Mucosa of descending colon (tissue), 3 donors: ENCODE measurements at regions not wholly inside any gene's neighbourhood (a gene's known extent, or its start where the extent isn't known, plus 50 kb on each side); places are given as distances from the start of the nearest gene placed in this dataset.
"Not testable (repeated sequence)": the region's sequence is repeated elsewhere in the genome, so short reads cannot be mapped to it uniquely, and the experiment has no call there.

Experiments
- ATAC-seq: fragments of 200-7000 bp; cut with Tn5 transposase; one replicate; pipeline ENCODE4 v1.9.1; 2020; ENCODE audit warnings: mild to moderate bottlenecking, moderate library complexity
- DNase-seq, 3 donors: peaks; one replicate each; pipeline ENCODE4 v3.0.0-alpha.2; 2020
- H3K36me3 ChIP-seq: fragments of 200-600 bp; one replicate; pipeline ENCODE4 v1.8.0; 2021; ENCODE audit warnings: low read depth, mild to moderate bottlenecking
- H3K4me1 ChIP-seq: fragments of 200-600 bp; one replicate; pipeline ENCODE4 v1.8.0; 2021; ENCODE audit warnings: low read depth, mild to moderate bottlenecking
- H3K4me3 ChIP-seq: fragments of 200-600 bp; one replicate; pipeline ENCODE4 v1.8.0; 2021; ENCODE audit warnings: mild to moderate bottlenecking
- H3K9me3 ChIP-seq: fragments of 200-600 bp; one replicate; pipeline ENCODE4 v1.8.0; 2021; ENCODE audit warnings: mild to moderate bottlenecking
- CTCF ChIP-seq: fragments of 200-600 bp; IDR thresholded peaks from one replicate; pipeline ENCODE4 v1.8.0; 2022; ENCODE audit warnings: antibody characterized with exemption, mild to moderate bottlenecking
- intact Hi-C, 2 donors: fragments of 100-400 bp; cut with DNase I in 1 of 2; cut with micrococcal nuclease in 1 of 2; formaldehyde crosslinking; loops; one replicate each; pipeline versions ENCODE4 v1.11.0 to v1.11.1; 2022; cut with DNase I, micrococcal nuclease
- donor health status: DM: no; HTN: no; CAD: no; lungs with moderate emphysema.
- donor health status: DM: no; HTN: no; CAD: no.
- donor health status: DM: no; HTN: yes; CAD: no.

GRCh38 chr10:77718957-77719356 is 81.3 kb upstream of the KCNMA1 start:
- Histone ChIP-seq H3K4me1 (no peaks in the 10 kb centered on the region), H3K36me3 (no peaks in the 10 kb centered on the region), H3K9me3 (no peaks in the 10 kb centered on the region), H3K4me3 (no peak overlapping the region)
- DNase-seq: no peak
- no peak for TF ChIP-seq CTCF
- intact Hi-C loops: loop anchor here in 1 of 2 donors (10.0 kb wide), 1 partner anchor 544 kb away; no protein-coding TSS in a partner anchor
- ATAC-seq: no peak

GRCh38 chr10:77718312-77718711 is 80.7 kb upstream of the KCNMA1 start:
- H3K9me3 ChIP-seq, ATAC-seq, H3K4me1 ChIP-seq, DNase-seq, H3K4me3 ChIP-seq, H3K36me3 ChIP-seq: not testable (repeated sequence)
- intact Hi-C loops: loop anchor here in 1 of 2 donors (10.0 kb wide), 1 partner anchor 544 kb away; no protein-coding TSS in a partner anchor

GRCh38 chr10:77717336-77717735 is 79.7 kb upstream of the KCNMA1 start:
- DNase-seq (no peak), ATAC-seq (peak; percentile 79)
- no peaks in the 10 kb centered on the region for H3K4me1 ChIP-seq
- no peak overlapping the region for H3K4me3 ChIP-seq
- intact Hi-C loops: loop anchor here in 1 of 2 donors (10.0 kb wide), 1 partner anchor 543 kb away; no protein-coding TSS in a partner anchor
- TF ChIP-seq CTCF: no peak
- no peaks in the 10 kb centered on the region for H3K36me3 ChIP-seq
- no peaks in the 10 kb centered on the region for H3K9me3 ChIP-seq

GRCh38 chr10:77716458-77717317 is 79.1 kb upstream of the KCNMA1 start:
- intact Hi-C loops: loop anchor here in 1 of 2 donors (10.0 kb wide), 1 partner anchor 542 kb away; no protein-coding TSS in a partner anchor
- no peak overlapping the region for H3K4me3 ChIP-seq
- ATAC-seq (no peak), DNase-seq (no peak)
- no peaks in the 10 kb centered on the region for H3K4me1 ChIP-seq
- no peaks in the 10 kb centered on the region for H3K36me3 ChIP-seq
- H3K9me3 ChIP-seq: no peaks in the 10 kb centered on the region
- no peak for TF ChIP-seq CTCF

- Histone ChIP-seq H3K4me3 (no peak overlapping the region), H3K9me3 (no peaks in the 10 kb centered on the region), H3K36me3 (no peaks in the 10 kb centered on the region), H3K4me1 (no peaks in the 10 kb centered on the region)
- ATAC-seq (no peak), DNase-seq (no peak)
- intact Hi-C loops: loop anchor here in 1 of 2 donors (10.0 kb wide), 1 partner anchor 541 kb away; no protein-coding TSS in a partner anchor
- TF ChIP-seq CTCF: no peak
Measured at GRCh38 chr10:77715536-77715935, 77.9 kb upstream of the KCNMA1 start.

GRCh38 chr10:77715088-77715487 is 77.5 kb upstream of the KCNMA1 start:
- H3K36me3 ChIP-seq: no peaks in the 10 kb centered on the region
- no peaks in the 10 kb centered on the region for H3K4me1 ChIP-seq
- intact Hi-C loops: loop anchor here in 1 of 2 donors (10.0 kb wide), 1 partner anchor 540 kb away; no protein-coding TSS in a partner anchor
- DNase-seq (peak in 1 of 3 donors; percentile 18), ATAC-seq (no peak)
- no peaks in the 10 kb centered on the region for H3K9me3 ChIP-seq
- no peak overlapping the region for H3K4me3 ChIP-seq
- no peak for TF ChIP-seq CTCF
